Liver (tissue), 8 donors: ENCODE measurements at regions not wholly inside any gene's neighbourhood (a gene's known extent, or its start where the extent isn't known, plus 50 kb on each side); places are given as distances from the start of the nearest gene placed in this dataset.

Source experiments
- DNase-seq: peaks from one replicate; pipeline ENCODE4 v3.0.0-alpha.2; 2017; ENCODE audit warnings: low spot score
- H3K27ac ChIP-seq, 2 donors: one replicate each; pipeline ENCODE4 v1.7.0; 2013; ENCODE audit warnings: inconsistent platforms in 2 of 2, low read length in 2 of 2, control low read depth in 1 of 2, low read depth in 1 of 2, mild to moderate bottlenecking in 1 of 2
- H3K27me3 ChIP-seq, 4 donors: one replicate each; pipeline versions ENCODE4 v1.6.1 to v1.7.0; 2013; ENCODE audit warnings: low read length in 3 of 4, inconsistent platforms in 1 of 4, mild to moderate bottlenecking in 1 of 4, moderate library complexity in 1 of 4; ENCODE audit not compliant: control insufficient read depth in 4 of 4, insufficient read depth in 4 of 4
- H3K36me3 ChIP-seq, 4 donors: one replicate each; pipeline versions ENCODE4 v1.6.1 to v1.7.0; 2013; ENCODE audit warnings: low read length in 3 of 4, mild to moderate bottlenecking in 3 of 4, low read depth in 1 of 4, moderate library complexity in 1 of 4; ENCODE audit not compliant: control insufficient read depth in 4 of 4, insufficient read depth in 3 of 4
- H3K4me1 ChIP-seq, 4 donors: one replicate each; pipeline versions ENCODE4 v1.6.1 to v1.7.0; 2013; ENCODE audit warnings: low read length in 3 of 4, mild to moderate bottlenecking in 3 of 4, moderate library complexity in 1 of 4; ENCODE audit not compliant: control insufficient read depth in 4 of 4, insufficient read depth in 4 of 4
- H3K4me3 ChIP-seq, 3 donors: one replicate each; pipeline versions ENCODE4 v1.6.1 to v1.7.0; 2013; ENCODE audit warnings: low read length in 3 of 3, control low read depth in 1 of 3, low read depth in 1 of 3, mild to moderate bottlenecking in 1 of 3
- H3K9ac ChIP-seq, 2 donors: one replicate each; pipeline ENCODE4 v1.7.0; 2013; ENCODE audit warnings: low read length in 2 of 2, mild to moderate bottlenecking in 2 of 2, moderate library complexity in 2 of 2, control low read depth in 1 of 2, low read depth in 1 of 2
- H3K9me3 ChIP-seq, 4 donors: one replicate each; pipeline versions ENCODE4 v1.6.1 to v1.7.0; 2013; ENCODE audit warnings: low read length in 3 of 4; ENCODE audit not compliant: control insufficient read depth in 4 of 4
- ATF3 ChIP-seq: IDR thresholded peaks from 2 replicates; pipeline ENCODE4 v1.6.1; 2016; ENCODE audit warnings: antibody characterized with exemption
- EGR1 ChIP-seq, 2 donors: IDR thresholded peaks; 2 replicates each; pipeline ENCODE4 v1.6.1; 2016 to 2018; ENCODE audit warnings: antibody characterized with exemption in 2 of 2, low read depth in 2 of 2
- FOXA1 ChIP-seq: IDR thresholded peaks from 2 replicates; pipeline ENCODE4 v1.6.1; 2016; ENCODE audit warnings: antibody characterized with exemption
- FOXA2 ChIP-seq: IDR thresholded peaks from 2 replicates; pipeline ENCODE4 v1.6.1; 2016; ENCODE audit warnings: antibody characterized with exemption
- GABPA ChIP-seq, 2 donors: IDR thresholded peaks in 1 of 2; conservative IDR thresholded peaks in 1 of 2; 2 replicates each; pipeline ENCODE4 v1.6.1; 2016; ENCODE audit warnings: antibody characterized with exemption in 2 of 2, mild to moderate bottlenecking in 1 of 2, moderate library complexity in 1 of 2
- HNF4A ChIP-seq, 2 donors: conservative IDR thresholded peaks; 2 replicates each; pipeline ENCODE4 v1.6.1; 2016; ENCODE audit warnings: antibody characterized with exemption in 2 of 2, mild to moderate bottlenecking in 2 of 2
- HNF4G ChIP-seq: IDR thresholded peaks from 2 replicates; pipeline ENCODE4 v1.6.1; 2016; ENCODE audit warnings: antibody characterized with exemption
- JUND ChIP-seq, 2 donors: IDR thresholded peaks; 2 replicates each; pipeline ENCODE4 v1.6.1; 2016; ENCODE audit warnings: antibody characterized with exemption in 2 of 2
- NR2F2 ChIP-seq: IDR thresholded peaks from 2 replicates; pipeline ENCODE4 v1.6.1; 2016; ENCODE audit warnings: antibody characterized with exemption
- RAD21 ChIP-seq, 2 donors: IDR thresholded peaks; 2 replicates each; pipeline ENCODE4 v1.6.1; 2016; ENCODE audit warnings: antibody characterized with exemption in 2 of 2, mild to moderate bottlenecking in 2 of 2
- REST ChIP-seq: IDR thresholded peaks from 2 replicates; pipeline ENCODE4 v1.6.1; 2016; ENCODE audit warnings: antibody characterized with exemption, mild to moderate bottlenecking
- RXRA ChIP-seq, 2 donors: IDR thresholded peaks; 2 replicates each; pipeline ENCODE4 v1.6.1; 2017 to 2018; ENCODE audit warnings: antibody characterized with exemption in 2 of 2, mild to moderate bottlenecking in 1 of 2
- SP1 ChIP-seq: IDR thresholded peaks from 2 replicates; pipeline ENCODE4 v1.6.1; 2018; ENCODE audit warnings: antibody characterized with exemption, mild to moderate bottlenecking
- TAF1 ChIP-seq: conservative IDR thresholded peaks from 2 replicates; pipeline ENCODE4 v1.6.1; 2016; ENCODE audit warnings: antibody characterized with exemption, mild to moderate bottlenecking
- YY1 ChIP-seq: IDR thresholded peaks from 2 replicates; pipeline ENCODE4 v1.6.1; 2016; ENCODE audit warnings: antibody characterized with exemption, mild to moderate bottlenecking
- WGBS: extraction: QIAGEN DNeasy Blood & Tissue Kit; methylation state at CpG from one replicate; pipeline ENCODE4 v1.1.7; 2013; 5-methylcytosine and 5-hydroxymethylcytosine counted together
- TF ChIP-seq, protein P1 (sequence below): IDR thresholded peaks from 2 replicates; pipeline ENCODE4 v1.6.1; 2016; ENCODE audit warnings: antibody characterized with exemption
- TF ChIP-seq, protein P2 (sequence below): fragments of 150-350 bp; IDR thresholded peaks from 2 replicates; pipeline ENCODE4 v1.5.1; 2017; ENCODE audit warnings: improper control_type of control experiment, low read depth, low read length; ENCODE audit not compliant: missing input control
- TF ChIP-seq, protein P3 (sequence below): IDR thresholded peaks from 2 replicates; pipeline ENCODE4 v1.6.1; 2016; ENCODE audit warnings: antibody characterized with exemption
- donor health status: healthy.
- donor health status: healthy.
- donor health status: healthy.
- donor health status: healthy.
- donor health status: healthy.

DNA sequence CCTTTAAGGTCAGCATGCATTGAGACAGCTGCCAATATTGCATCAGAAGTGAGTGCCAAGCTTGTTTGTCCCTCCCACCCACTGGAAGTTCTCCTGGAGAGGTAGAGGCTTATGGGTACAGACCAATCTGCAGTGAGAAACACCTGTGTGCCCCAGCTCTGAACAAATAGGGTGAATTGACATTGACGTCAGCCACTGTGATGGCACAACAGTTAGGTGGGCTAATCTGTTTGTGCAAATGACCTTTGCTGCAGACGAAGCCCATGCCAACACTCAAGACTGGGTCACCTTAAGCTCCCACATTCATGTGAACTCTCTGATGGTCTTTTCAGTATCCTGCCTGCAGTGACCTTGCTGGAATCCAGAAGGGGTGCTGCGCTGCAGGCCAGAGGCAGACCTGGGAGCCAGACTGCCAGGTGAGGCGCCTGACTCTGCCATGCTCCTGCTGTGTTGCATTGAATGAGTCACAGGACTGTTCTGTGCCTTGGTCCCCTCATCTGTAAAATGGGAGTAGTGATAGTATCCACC is 99.9 kb downstream of the ALDH8A1 start:
- WGBS: 30% methylated on average over 4 of the region's 4 CpGs
- no peaks in the 10 kb centered on the region for H3K9me3 ChIP-seq
- DNase-seq: peak; percentile 42
- peak overlapping the region; percentile 93 to 96 for H3K27ac ChIP-seq
- TF ChIP-seq HNF4A (conservative IDR thresholded peaks at IDR 0.05): peak; percentile 81 to 85
- TF ChIP-seq GABPA (IDR thresholded peaks at IDR 0.05 in 1 of 2, conservative IDR thresholded peaks at IDR 0.05 in 1 of 2): no peak
- peak in 1 of 2 donors; percentile 51 for TF ChIP-seq EGR1 (IDR thresholded peaks at IDR 0.05; ENCODE audit: low read depth in 2 of 2)
- peak; percentile 93 for TF ChIP-seq ATF3
- peak; percentile 96 for TF ChIP-seq FOXA2
- TF ChIP-seq JUND (IDR thresholded peaks at IDR 0.05): peak; percentile 94 to 95
- TF ChIP-seq SP1: peak; percentile 95
- peak; percentile 69 for TF ChIP-seq HNF4G
- peak; percentile 94 for TF ChIP-seq REST
- peak; percentile 53 to 54 for TF ChIP-seq RAD21 (IDR thresholded peaks at IDR 0.05)
- TF ChIP-seq, protein P1, sequence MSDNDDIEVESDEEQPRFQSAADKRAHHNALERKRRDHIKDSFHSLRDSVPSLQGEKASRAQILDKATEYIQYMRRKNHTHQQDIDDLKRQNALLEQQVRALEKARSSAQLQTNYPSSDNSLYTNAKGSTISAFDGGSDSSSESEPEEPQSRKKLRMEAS: peak; percentile 60
- TF ChIP-seq RXRA (IDR thresholded peaks at IDR 0.05): peak; percentile 94 to 95
- peak; percentile 87 for TF ChIP-seq YY1
- TF ChIP-seq, protein P2, sequence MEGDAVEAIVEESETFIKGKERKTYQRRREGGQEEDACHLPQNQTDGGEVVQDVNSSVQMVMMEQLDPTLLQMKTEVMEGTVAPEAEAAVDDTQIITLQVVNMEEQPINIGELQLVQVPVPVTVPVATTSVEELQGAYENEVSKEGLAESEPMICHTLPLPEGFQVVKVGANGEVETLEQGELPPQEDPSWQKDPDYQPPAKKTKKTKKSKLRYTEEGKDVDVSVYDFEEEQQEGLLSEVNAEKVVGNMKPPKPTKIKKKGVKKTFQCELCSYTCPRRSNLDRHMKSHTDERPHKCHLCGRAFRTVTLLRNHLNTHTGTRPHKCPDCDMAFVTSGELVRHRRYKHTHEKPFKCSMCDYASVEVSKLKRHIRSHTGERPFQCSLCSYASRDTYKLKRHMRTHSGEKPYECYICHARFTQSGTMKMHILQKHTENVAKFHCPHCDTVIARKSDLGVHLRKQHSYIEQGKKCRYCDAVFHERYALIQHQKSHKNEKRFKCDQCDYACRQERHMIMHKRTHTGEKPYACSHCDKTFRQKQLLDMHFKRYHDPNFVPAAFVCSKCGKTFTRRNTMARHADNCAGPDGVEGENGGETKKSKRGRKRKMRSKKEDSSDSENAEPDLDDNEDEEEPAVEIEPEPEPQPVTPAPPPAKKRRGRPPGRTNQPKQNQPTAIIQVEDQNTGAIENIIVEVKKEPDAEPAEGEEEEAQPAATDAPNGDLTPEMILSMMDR: no peak
- peak; percentile 87 for TF ChIP-seq NR2F2
- TF ChIP-seq FOXA1: peak; percentile 96
- TF ChIP-seq TAF1: no peak
- TF ChIP-seq, protein P3, sequence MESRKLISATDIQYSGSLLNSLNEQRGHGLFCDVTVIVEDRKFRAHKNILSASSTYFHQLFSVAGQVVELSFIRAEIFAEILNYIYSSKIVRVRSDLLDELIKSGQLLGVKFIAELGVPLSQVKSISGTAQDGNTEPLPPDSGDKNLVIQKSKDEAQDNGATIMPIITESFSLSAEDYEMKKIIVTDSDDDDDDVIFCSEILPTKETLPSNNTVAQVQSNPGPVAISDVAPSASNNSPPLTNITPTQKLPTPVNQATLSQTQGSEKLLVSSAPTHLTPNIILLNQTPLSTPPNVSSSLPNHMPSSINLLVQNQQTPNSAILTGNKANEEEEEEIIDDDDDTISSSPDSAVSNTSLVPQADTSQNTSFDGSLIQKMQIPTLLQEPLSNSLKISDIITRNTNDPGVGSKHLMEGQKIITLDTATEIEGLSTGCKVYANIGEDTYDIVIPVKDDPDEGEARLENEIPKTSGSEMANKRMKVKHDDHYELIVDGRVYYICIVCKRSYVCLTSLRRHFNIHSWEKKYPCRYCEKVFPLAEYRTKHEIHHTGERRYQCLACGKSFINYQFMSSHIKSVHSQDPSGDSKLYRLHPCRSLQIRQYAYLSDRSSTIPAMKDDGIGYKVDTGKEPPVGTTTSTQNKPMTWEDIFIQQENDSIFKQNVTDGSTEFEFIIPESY: peak; percentile 86
- no peaks in the 10 kb centered on the region for H3K27me3 ChIP-seq
- H3K9ac ChIP-seq: peak overlapping the region in 1 of 2 donors; percentile 21
- H3K36me3 ChIP-seq: no peaks in the 10 kb centered on the region
- H3K4me3 ChIP-seq: peak overlapping the region in 1 of 3 donors; percentile 47
- peaks cover 5 to 51% (median 16%) of the 10 kb centered on the region in 4 donors for H3K4me1 ChIP-seq
